Activated naive CD8-positive, alpha-beta T cell (primary cell): ENCODE measurements at regions not wholly inside any gene's neighbourhood (a gene's known extent, or its start where the extent isn't known, plus 50 kb on each side); places are given as distances from the start of the nearest gene placed in this dataset.
"Not testable (repeated sequence)": the region's sequence is repeated elsewhere in the genome, so short reads cannot be mapped to it uniquely, and the experiment has no call there.

ENCODE experiments used
- H3K27ac Mint-ChIP-seq: one replicate; pipeline ENCODE4 v1.8.0; 2021; ENCODE audit warnings: mixed read lengths
- H3K27me3 Mint-ChIP-seq: one replicate; pipeline ENCODE4 v1.8.0; 2021; ENCODE audit warnings: mixed read lengths
- H3K36me3 Mint-ChIP-seq: one replicate; pipeline ENCODE4 v1.8.0; 2021; ENCODE audit warnings: mixed read lengths
- H3K4me1 Mint-ChIP-seq: one replicate; pipeline ENCODE4 v1.8.0; 2021; ENCODE audit warnings: low read depth, mixed read lengths
- H3K4me3 Mint-ChIP-seq: one replicate; pipeline ENCODE4 v1.8.0; 2021; ENCODE audit warnings: mild to moderate bottlenecking, mixed read lengths
- H3K9me3 Mint-ChIP-seq: one replicate; pipeline ENCODE4 v1.8.0; 2021; ENCODE audit warnings: low read depth, mixed read lengths

GRCh38 chr16:29268348-29268747 lies 138.2 kb downstream of the NPIPB11 start:
- H3K27me3 Mint-ChIP-seq, H3K4me1 Mint-ChIP-seq, H3K27ac Mint-ChIP-seq, H3K9me3 Mint-ChIP-seq, H3K4me3 Mint-ChIP-seq, H3K36me3 Mint-ChIP-seq: not testable (repeated sequence)

- H3K27me3 Mint-ChIP-seq, H3K4me1 Mint-ChIP-seq, H3K9me3 Mint-ChIP-seq, H3K4me3 Mint-ChIP-seq, H3K27ac Mint-ChIP-seq, H3K36me3 Mint-ChIP-seq: not testable (repeated sequence)
These were observed 138.6 kb downstream of the NPIPB11 start for GRCh38 chr16:29267891-29268290.

- not testable (repeated sequence) for H3K27me3 Mint-ChIP-seq, H3K9me3 Mint-ChIP-seq, H3K4me1 Mint-ChIP-seq, H3K4me3 Mint-ChIP-seq, H3K27ac Mint-ChIP-seq, H3K36me3 Mint-ChIP-seq
These were observed 139.4 kb downstream of the NPIPB11 start for GRCh38 chr16:29267055-29267619.

GRCh38 chr16:29266612-29267011 lies 139.9 kb downstream of the NPIPB11 start:
- not testable (repeated sequence) for H3K4me1 Mint-ChIP-seq, H3K4me3 Mint-ChIP-seq, H3K27ac Mint-ChIP-seq

GRCh38 chr16:29265255-29265853 lies 141.2 kb downstream of the NPIPB11 start:
- H3K4me1 Mint-ChIP-seq, result not testable (repeated sequence)

More at GRCh38 chr16:29266612-29267011, 139.9 kb downstream of the NPIPB11 start:
- H3K27me3 Mint-ChIP-seq, H3K36me3 Mint-ChIP-seq, H3K9me3 Mint-ChIP-seq: not testable (repeated sequence)

GRCh38 chr16:29264080-29264837 lies 142.3 kb downstream of the NPIPB11 start:
- H3K9me3 Mint-ChIP-seq, H3K27me3 Mint-ChIP-seq, H3K27ac Mint-ChIP-seq, H3K36me3 Mint-ChIP-seq, H3K4me3 Mint-ChIP-seq, H3K4me1 Mint-ChIP-seq: not testable (repeated sequence)

More at GRCh38 chr16:29265255-29265853, 141.2 kb downstream of the NPIPB11 start:
- H3K4me3 Mint-ChIP-seq, H3K27ac Mint-ChIP-seq, H3K36me3 Mint-ChIP-seq, H3K9me3 Mint-ChIP-seq, H3K27me3 Mint-ChIP-seq: not testable (repeated sequence)

- not testable (repeated sequence) for H3K9me3 Mint-ChIP-seq, H3K4me3 Mint-ChIP-seq, H3K27ac Mint-ChIP-seq, H3K36me3 Mint-ChIP-seq, H3K4me1 Mint-ChIP-seq, H3K27me3 Mint-ChIP-seq
These were observed 143.8 kb downstream of the NPIPB11 start for GRCh38 chr16:29262725-29263124.

- not testable (repeated sequence) for H3K27me3 Mint-ChIP-seq, H3K4me1 Mint-ChIP-seq, H3K4me3 Mint-ChIP-seq, H3K36me3 Mint-ChIP-seq, H3K9me3 Mint-ChIP-seq, H3K27ac Mint-ChIP-seq
These were observed 144.9 kb downstream of the NPIPB11 start for GRCh38 chr16:29261427-29262248.

GRCh38 chr16:29260683-29261426 lies 145.7 kb downstream of the NPIPB11 start:
- not testable (repeated sequence) for H3K27ac Mint-ChIP-seq

GRCh38 chr16:29259635-29260457 lies 146.7 kb downstream of the NPIPB11 start:
- H3K27me3 Mint-ChIP-seq, H3K9me3 Mint-ChIP-seq, H3K4me1 Mint-ChIP-seq, H3K4me3 Mint-ChIP-seq, H3K36me3 Mint-ChIP-seq, H3K27ac Mint-ChIP-seq: not testable (repeated sequence)

More at GRCh38 chr16:29260683-29261426, 145.7 kb downstream of the NPIPB11 start:
- not testable (repeated sequence) for H3K9me3 Mint-ChIP-seq, H3K36me3 Mint-ChIP-seq, H3K4me1 Mint-ChIP-seq, H3K27me3 Mint-ChIP-seq, H3K4me3 Mint-ChIP-seq

GRCh38 chr16:29258946-29259634 lies 147.4 kb downstream of the NPIPB11 start:
- not testable (repeated sequence) for H3K4me1 Mint-ChIP-seq, H3K4me3 Mint-ChIP-seq, H3K27ac Mint-ChIP-seq, H3K27me3 Mint-ChIP-seq, H3K36me3 Mint-ChIP-seq, H3K9me3 Mint-ChIP-seq

- H3K27ac Mint-ChIP-seq, H3K4me3 Mint-ChIP-seq, H3K27me3 Mint-ChIP-seq, H3K9me3 Mint-ChIP-seq, H3K36me3 Mint-ChIP-seq: not testable (repeated sequence)
- H3K4me1 Mint-ChIP-seq, result peaks cover 12% of the 10 kb centered on the region
These were observed 148.8 kb downstream of the NPIPB11 start for GRCh38 chr16:29257419-29258336.

- no peaks in the 10 kb centered on the region for H3K36me3 Mint-ChIP-seq
These were observed 150.0 kb downstream of the NPIPB11 start for GRCh38 chr16:29256501-29256981.

More at GRCh38 chr16:29256501-29256981, 150.0 kb downstream of the NPIPB11 start:
- Mint-ChIP-seq H3K9me3 (no peaks in the 10 kb centered on the region), H3K27ac (no peak overlapping the region), H3K27me3 (no peaks in the 10 kb centered on the region), H3K4me1 (peaks cover 12% of the 10 kb centered on the region), H3K4me3 (no peak overlapping the region)
